Pancreas (tissue), 10 donors: ENCODE measurements at regions not wholly inside any gene's neighbourhood (a gene's known extent, or its start where the extent isn't known, plus 50 kb on each side); places are given as distances from the start of the nearest gene placed in this dataset.

Experiments used
- ATAC-seq, 4 donors: fragments of 200-7000 bp; cut with Tn5 transposase; one replicate each; pipeline versions ENCODE4 v1.8.0 to v1.9.1; 2020; ENCODE audit warnings: mild to moderate bottlenecking in 4 of 4, moderate library complexity in 4 of 4
- DNase-seq, 6 donors: peaks; one replicate each; pipeline ENCODE4 v3.0.0-alpha.2; 2020
- FAIRE-seq: peaks from 2 replicates; lab custom pipeline; 2012; peaks lifted over from hg19 to GRCh38; lab: Jason Lieb, UNC
- H3K27ac ChIP-seq, 4 donors: fragments of 200-600 bp; sonication (generic); 1 replicate in 3 of 4; 2 replicates in 1 of 4; pipeline versions ENCODE4 v1.5.0 to v1.8.0; 2020
- H3K27me3 ChIP-seq, 4 donors: fragments of 200-600 bp; one replicate each; pipeline ENCODE4 v1.8.0; 2021
- H3K36me3 ChIP-seq, 3 donors: fragments of 200-600 bp; sonication (generic) in 1 of 3; one replicate each; pipeline versions ENCODE4 v1.5.0 to v1.8.0; 2020 to 2021
- H3K4me1 ChIP-seq, 3 donors: fragments of 200-600 bp; one replicate each; pipeline ENCODE4 v1.8.0; 2021
- H3K4me3 ChIP-seq, 4 donors: fragments of 200-600 bp; sonication (generic) in 2 of 4; one replicate each; pipeline versions ENCODE4 v1.5.0 to v1.8.0; 2020 to 2021
- H3K9me3 ChIP-seq, 4 donors: fragments of 200-600 bp; one replicate each; pipeline ENCODE4 v1.8.0; 2021
- WGBS, 2 donors: extraction: QIAGEN DNeasy Blood & Tissue Kit; methylation state at CpG; one replicate each; pipeline ENCODE4 v1.1.7; 2013; 5-methylcytosine and 5-hydroxymethylcytosine counted together
- intact Hi-C, 3 donors: fragments of 100-400 bp; cut with DNase I; formaldehyde crosslinking; loops; one replicate each; pipeline versions ENCODE4 v1.11.1 to v1.14.2; 2022
- TF ChIP-seq, protein P1 (sequence below), 4 donors: fragments of 200-600 bp; sonication (generic) in 3 of 4; IDR thresholded peaks; one replicate each; pipeline versions ENCODE4 v1.5.0 to v1.8.0; 2021; ENCODE audit warnings: antibody characterized with exemption in 4 of 4
- donor health status: healthy with polysubstance abuse.
- donor health status: DM: no; HTN: no; CAD: no; lungs with moderate emphysema.
- donor health status: DM: no; HTN: no; CAD: no.
- donor health status: control.
- donor health status: control.
- donor health status: Bipolar disorder and iron deficiency.
- donor health status: DM: yes; HTN: yes; CAD: no.
- donor health status: DM: no; HTN: no; CAD: no.
- donor health status: DM: no; HTN: no; CAD: no.
- donor health status: DM: yes; HTN: yes; CAD: no.

GRCh38 chr4:54176202-54176601 is 52.9 kb upstream of the PDGFRA start:
- Histone ChIP-seq H3K27me3 (peaks cover 0 to 5% (median 0%) of the 10 kb centered on the region in 4 donors), H3K4me3 (no peak overlapping the region), H3K27ac (no peak overlapping the region), H3K9me3 (no peaks in the 10 kb centered on the region), H3K36me3 (no peaks in the 10 kb centered on the region), H3K4me1 (no peaks in the 10 kb centered on the region)
- ATAC-seq = no peak
- FAIRE-seq = no peak
- 53 to 60% methylated on average over 2 of the region's 2 CpGs for WGBS, 2 donors
- intact Hi-C loops = no loop called here
- no peak for DNase-seq
- TF ChIP-seq, protein P1, sequence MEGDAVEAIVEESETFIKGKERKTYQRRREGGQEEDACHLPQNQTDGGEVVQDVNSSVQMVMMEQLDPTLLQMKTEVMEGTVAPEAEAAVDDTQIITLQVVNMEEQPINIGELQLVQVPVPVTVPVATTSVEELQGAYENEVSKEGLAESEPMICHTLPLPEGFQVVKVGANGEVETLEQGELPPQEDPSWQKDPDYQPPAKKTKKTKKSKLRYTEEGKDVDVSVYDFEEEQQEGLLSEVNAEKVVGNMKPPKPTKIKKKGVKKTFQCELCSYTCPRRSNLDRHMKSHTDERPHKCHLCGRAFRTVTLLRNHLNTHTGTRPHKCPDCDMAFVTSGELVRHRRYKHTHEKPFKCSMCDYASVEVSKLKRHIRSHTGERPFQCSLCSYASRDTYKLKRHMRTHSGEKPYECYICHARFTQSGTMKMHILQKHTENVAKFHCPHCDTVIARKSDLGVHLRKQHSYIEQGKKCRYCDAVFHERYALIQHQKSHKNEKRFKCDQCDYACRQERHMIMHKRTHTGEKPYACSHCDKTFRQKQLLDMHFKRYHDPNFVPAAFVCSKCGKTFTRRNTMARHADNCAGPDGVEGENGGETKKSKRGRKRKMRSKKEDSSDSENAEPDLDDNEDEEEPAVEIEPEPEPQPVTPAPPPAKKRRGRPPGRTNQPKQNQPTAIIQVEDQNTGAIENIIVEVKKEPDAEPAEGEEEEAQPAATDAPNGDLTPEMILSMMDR (IDR thresholded peaks at IDR 0.05) = no peak
